ENCODE measurements at regions not wholly inside any gene's neighbourhood (a gene's known extent, or its start where the extent isn't known, plus 50 kb on each side); places are given as distances from the start of the nearest gene placed in this dataset.

GRCh38 chr16:63904182-63904581 lies 1217.7 kb downstream of the CDH11 start:
- TF ChIP-seq NFIC (IDR thresholded peaks at IDR 0.05) (no peak), REST (IDR thresholded peaks at IDR 0.05; ENCODE audit: low read depth) (no peak), MAX (IDR thresholded peaks at IDR 0.05) (no peak), EP300 (IDR thresholded peaks at IDR 0.05; ENCODE audit: borderline replicate concordance) (no peak), TCF12 (IDR thresholded peaks at IDR 0.05; ENCODE audit: low read depth) (no peak), TAF1 (IDR thresholded peaks at IDR 0.05; ENCODE audit: low read depth) (no peak), CREB1 (IDR thresholded peaks at IDR 0.05; ENCODE audit: low read depth) (no peak), YY1 (IDR thresholded peaks at IDR 0.05; ENCODE audit: low read depth) (no peak), RAD21 (IDR thresholded peaks at IDR 0.05; ENCODE audit: low read depth) (no peak), EGR1 (IDR thresholded peaks at IDR 0.05) (no peak), USF1 (IDR thresholded peaks at IDR 0.05) (no peak), FOXM1 (IDR thresholded peaks at IDR 0.05; ENCODE audit: borderline replicate concordance, low read depth) (no peak), ZBTB7A (IDR thresholded peaks at IDR 0.05; ENCODE audit: low read depth) (no peak)
